ENCODE measurements at regions not wholly inside any gene's neighbourhood (a gene's known extent, or its start where the extent isn't known, plus 50 kb on each side); places are given as distances from the start of the nearest gene placed in this dataset.
"Not testable (repeated sequence)": the region's sequence is repeated elsewhere in the genome, so short reads cannot be mapped to it uniquely, and the experiment has no call there.

DNA sequence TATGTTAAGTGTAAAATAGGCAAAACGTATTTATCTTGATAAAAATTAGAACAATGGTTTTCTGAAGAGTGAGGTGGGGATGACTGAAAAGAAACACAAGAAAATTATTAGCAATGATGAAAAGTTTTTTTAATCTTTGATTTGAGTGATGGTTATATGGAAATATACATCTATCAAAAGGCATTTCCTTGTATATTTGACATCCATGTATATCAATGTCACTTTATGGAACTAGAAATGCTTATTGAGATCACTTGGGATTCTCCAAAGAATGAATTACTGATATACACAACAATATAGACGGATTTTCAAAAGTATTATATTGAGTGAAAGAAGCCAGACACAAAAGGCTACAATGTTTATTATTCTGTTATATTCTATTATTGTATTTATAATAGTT is 1042.0 kb upstream of the POT1 start:
- DNase-seq: no peak

DNA sequence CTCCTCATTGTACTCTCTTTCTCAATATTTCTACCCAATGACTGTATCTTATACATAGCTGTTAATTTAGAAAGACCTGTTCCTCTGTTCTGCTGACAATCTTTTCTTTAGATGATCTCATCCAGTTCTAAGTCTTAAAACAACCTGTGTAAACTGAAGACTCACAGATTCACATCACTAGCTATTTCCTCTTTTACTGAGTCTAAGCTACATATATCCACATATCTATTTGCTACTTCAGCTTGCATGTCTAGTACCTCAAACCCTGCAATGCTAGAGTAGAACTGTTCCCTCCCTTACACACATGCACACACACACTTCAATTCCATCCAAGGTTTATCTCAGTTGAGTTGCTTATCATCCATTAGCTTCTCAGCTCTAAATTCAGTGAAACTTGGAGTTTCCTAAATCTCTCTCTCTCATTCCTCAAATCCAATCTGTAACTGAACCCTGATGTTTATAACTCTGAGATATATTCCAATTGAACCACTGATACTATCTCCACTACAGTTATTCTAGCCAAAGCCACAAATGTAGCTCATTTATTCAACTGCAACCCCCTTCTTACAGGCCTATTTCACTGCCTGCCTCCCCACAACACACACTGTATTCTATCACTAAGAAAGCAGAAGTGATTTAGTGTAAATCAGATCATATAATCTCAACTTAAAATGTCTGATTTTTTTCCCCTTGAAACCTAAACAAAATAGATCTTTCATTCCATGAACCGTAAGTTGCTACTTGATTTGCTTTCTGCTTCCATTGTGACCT is 1036.8 kb upstream of the POT1 start:
- no peak for DNase-seq

DNA sequence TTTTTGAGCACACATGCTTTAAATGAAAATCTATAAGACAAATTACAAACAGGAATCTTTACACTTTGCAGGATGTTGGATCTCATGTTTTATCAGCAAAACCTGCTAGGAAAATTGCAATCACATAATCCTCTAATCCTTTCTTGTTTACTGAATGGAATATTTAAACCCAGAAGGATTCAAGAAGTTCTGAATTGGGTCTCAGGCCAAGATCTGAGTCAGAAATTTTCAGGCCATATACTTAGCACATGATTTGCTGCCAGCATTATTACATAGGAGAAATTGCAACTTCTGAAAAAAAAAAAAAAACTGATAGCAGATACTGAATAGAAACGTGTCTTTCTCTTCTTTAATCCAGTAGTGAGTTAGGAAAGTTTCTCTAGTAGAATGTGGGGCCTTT is 1005.3 kb upstream of the POT1 start:
- no peak for DNase-seq

DNA sequence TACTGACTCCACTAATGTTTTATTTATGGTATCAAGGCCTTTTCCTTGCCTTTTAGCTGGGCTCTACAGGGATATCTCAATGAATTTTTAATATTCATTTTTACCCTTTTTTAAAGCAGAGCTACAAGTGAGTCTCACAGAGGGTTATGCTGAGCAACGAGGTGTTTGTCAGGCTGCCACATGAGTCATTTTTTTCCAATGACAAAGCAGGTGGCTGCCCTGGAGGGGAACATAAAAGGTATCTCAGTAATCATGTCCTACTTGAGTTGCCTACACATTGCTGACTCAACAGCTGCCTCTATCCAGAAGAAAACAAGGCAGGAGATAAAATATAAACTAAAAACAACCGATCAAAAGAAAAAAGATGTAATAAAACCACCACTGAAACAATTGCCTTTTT is 1004.9 kb upstream of the POT1 start:
- no peak for DNase-seq

DNA sequence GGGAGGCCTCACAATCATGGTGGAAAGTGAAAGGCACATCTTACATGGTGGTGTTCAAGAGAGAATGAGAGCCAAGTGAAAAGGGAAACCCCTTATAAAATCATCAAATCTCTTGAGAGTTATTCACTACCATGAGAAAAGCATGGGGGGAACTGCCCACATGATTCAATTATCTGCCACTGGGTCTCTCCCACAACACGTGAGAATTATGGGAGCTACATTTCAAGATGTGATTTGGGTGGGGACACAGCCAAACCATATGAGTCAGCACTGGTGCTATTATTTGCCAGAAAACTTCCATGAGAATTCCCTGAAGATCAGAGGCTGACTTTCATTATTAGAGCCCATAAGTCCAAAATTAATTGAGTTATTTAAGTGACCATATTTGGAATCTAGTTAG is 1001.2 kb upstream of the POT1 start:
- no peak for DNase-seq

DNA sequence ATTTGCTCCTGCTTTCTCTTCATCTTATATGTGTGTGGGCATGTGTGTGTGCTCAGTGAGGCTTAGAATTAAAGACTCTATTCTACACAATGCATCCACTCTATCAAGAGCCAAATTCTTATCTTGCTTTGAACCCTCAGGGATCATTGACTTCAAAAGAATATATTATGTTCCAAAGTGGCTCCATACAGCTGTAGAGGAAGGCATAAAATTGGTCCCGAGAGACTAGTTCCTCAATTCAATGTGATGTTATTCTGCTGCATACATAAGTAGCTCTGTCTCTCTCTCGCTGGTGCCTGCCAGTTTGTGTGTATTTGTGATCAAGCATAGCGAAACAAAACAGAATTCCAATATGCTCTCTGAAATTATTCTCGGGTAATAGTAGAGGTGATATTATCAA is 997.9 kb upstream of the POT1 start:
- no peak for DNase-seq

DNA sequence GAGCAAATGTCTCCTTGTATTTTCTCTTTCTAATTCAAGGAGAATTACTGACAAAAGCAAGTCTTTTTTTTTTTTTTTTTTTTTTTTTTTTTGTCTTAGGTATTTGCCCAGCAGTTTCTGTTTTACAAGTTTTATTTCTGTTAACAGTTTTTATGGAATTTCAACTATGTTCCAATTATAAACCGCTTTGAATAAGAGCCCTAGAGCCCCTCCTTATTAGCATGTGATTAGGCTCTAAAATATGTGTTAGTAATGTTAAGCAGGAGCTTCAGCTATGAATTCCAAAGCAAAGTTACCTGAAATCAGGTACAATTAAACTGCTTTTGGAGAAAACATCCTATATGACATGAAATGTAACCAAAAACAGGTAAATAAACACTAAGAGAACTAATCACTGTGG is 997.0 kb upstream of the POT1 start:
- DNase-seq: no peak

DNA sequence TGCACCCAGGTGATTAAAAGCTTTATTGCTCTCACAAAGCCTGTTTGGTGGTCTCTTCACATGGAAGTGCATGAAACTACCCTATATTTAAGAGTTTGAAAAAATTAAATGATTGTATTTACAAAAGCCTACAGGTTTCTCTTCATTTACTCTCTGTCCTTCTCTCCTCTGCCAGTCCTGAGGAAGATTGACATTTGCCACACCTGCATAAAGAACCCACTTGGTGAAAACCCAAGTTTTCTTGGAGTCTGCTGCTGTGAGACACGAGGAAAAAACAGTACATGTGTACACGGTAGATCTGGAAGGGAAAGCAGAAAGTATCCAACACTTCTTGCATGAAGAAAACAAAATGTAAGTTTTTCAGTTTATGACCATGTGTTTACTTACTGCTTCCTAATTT is 994.4 kb upstream of the POT1 start:
- DNase-seq: no peak

DNA sequence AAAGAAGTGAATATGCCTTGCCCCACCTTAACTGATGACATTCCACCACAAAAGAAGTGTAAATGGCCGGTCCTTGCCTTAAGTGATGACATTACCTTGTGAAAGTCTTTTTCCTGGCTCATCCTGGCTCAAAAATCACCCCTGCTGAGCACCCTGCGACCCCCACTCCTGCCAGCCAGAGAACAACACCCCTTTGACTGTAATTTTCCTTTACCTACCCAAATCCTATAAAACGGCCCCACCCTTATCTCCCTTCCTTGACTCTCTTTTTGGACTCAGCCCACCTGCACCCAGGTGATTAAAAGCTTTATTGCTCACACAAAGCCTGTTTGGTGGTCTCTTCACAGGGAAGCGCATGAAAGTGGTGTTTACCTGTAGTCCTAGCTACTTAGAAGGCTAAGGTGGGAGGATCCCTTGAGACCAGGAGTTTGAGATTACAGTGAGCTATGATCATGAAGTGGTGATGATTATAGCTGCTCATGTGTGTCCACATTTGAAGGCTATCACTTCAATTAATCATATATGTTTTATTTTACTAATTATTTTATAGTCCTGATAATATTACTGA is 985.8 kb upstream of the POT1 start:
- DNase-seq: not testable (repeated sequence)

DNA sequence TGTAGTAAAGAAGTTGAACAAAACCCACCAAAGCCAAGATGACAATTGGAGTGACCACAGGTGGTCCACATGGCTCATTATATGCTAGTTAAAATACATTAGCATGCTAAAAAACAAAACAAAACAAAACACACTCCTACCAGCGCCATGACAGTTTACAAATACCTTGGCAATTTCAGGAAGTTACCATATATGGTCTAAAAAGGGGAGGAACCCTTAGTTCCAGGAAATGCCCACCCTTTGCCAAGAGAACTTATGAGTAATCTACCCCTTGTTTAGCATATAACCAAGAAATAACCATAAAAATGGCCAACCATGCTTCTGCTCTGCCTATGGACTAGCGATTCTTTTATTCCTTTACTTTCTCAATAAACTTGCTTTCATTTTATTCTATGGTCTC is 979.1 kb upstream of the POT1 start:
- no peak for DNase-seq

DNA sequence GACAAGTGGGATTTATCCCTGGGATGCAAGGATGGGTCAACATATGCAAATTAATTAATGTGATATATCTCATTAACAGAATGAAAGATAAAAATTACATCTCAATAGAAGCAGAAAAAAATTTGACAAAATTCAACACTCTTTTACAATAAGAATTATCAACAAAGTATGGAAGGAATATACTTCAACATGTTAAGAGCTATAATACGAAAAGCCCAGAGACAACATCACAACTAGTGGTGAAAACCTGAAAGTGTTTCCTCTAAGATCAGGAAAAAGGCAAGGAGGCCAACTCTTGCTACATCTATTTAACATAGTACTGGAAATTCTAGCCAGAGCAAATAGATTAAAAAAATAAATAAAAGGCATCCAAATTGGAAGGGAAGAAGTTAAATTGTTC is 970.0 kb upstream of the POT1 start:
- no peak for DNase-seq

DNA sequence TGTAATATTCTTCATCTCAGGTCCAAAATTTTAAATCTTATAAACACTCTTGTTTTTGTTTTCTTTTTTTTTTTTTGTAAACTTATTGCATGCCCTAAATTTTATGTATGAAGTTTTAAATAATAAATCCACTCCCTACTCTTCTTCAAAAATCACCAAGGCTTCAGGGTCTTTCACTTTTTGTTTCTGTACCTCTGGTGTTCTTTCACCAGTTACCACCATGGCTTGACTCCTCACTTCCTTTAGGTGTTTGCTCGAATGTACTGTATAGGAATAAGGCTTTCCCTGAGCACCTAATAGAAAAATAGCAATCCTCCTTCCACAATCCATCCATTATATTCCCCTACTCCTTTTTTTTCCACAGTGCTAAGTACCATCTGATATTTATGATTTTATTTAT is 962.8 kb upstream of the POT1 start:
- no peak for DNase-seq

DNA sequence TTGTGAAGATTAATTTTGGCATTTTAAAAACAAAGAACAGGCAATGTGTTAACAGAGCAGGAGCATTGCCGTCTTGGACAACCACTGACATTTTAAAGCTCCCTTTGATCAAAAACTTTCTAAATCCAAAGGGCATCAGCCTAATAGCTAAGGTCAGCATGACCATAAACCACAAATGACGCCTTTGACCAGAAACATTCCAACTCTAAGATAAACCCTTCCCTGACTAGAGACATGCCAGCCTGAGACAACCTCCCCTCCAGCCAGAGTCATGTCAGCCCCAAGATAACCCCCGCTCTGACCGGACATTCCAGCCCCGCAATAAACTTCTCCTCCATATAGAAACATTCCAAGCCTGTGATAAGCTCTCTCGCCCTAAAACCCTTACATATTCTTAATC is 949.4 kb upstream of the POT1 start:
- DNase-seq: no peak

DNA sequence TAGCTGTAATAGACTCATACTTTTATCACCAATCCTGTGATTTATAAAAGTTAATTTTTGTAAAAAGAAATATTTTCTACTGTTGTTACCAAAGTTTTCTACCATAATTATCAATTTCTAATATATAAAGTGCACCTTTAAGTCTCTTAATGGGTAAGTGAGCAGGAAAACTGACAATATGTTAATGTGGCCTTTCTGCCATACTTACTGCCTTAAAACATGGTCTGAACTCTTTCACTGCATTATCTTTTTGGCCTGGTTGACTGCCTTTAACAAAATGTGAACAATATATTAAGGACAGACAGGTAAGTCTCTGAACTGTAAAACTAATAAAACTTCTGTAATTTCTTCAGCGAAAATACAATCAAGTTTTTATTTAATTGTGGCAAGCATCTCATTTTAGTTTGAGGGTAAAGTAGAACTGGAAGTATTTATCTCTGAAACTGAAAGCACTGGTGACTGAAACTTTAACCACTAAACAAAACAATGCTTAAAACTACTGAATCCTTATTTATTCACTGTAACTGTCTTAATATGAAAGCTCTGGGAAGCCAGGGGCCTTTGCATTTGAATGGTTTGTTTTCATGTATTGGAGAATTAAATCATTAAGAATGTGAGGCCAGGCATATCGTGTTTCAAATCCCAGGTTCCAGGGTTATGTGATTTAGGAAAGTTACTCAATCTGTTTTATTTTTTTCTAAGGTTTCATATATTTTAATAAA is 948.8 kb upstream of the POT1 start:
- no peak for DNase-seq

DNA sequence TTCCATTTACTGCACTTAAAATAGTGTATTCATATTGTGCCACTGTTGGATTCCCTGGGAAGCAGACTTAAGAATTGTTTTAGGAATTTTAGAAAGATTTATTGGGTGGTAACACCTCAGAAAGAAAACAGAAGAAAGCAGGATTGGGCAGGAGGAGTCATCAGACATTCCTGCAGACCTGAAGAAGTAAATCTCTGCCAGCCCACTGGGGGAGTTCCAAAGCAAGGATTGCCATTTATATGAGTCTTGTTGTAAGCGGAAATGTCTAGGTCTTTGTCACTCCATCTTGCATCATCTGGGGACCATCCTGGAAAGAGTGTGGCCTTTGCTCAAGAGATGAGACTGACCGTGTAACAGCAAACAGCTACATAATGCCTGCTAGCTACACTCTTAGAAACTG is 947.6 kb upstream of the POT1 start:
- no peak for DNase-seq

DNA sequence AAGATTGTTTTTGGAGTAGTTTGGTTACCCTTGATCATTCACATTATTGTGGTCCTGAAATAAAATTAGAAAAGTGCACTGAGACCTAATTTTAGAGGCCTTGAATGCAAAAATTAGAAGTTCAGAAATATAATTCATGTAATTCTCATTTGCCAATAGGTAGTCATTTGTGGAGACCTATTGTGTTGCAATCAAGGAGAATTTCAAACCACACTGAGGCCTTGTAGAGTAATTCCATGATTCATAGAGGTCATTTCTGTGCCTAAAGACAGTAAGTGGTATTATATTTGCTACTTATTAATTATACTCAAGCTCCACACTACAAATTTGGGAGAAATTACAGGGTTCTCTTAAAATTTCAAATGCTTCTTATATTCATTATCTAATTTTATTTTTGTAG is 946.8 kb upstream of the POT1 start:
- DNase-seq: no peak

DNA sequence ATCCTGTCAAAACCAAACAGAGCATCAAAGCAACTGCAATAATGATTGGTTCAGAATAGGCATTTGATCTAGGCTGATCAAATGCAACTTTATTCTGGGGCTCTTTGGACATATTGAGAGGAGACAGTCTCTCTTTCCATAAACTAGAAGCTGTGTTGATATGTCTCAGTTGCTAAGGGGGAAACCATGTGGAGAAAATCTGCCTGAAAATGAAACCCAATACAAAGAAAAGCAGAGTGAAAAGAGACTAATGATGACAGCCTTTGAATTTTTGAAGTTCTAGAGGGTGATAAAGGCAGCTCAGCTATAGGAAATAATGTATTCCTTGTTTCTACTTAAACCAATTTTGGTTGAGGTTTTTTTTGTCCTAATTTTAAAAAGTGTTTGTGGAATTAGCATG is 941.8 kb upstream of the POT1 start:
- DNase-seq: no peak

DNA sequence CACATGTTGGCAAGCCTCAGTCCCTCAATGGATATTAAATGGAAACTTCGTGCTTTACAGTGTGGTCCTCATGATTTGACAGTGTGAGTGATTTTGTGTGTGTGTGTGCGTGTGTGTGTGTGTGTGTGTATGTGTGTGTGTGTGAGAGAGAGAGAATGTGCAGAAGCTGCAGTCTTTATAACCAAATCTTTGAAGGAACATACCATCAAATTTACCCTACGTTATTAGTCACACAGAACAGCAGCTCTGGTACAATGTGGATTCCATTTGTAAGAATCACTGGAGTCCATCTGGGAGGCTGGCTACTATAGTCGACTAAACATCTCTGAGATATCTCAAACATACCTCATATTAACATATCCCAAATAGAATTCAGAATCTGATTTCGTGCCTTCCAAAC is 928.0 kb upstream of the POT1 start:
- DNase-seq: no peak

DNA sequence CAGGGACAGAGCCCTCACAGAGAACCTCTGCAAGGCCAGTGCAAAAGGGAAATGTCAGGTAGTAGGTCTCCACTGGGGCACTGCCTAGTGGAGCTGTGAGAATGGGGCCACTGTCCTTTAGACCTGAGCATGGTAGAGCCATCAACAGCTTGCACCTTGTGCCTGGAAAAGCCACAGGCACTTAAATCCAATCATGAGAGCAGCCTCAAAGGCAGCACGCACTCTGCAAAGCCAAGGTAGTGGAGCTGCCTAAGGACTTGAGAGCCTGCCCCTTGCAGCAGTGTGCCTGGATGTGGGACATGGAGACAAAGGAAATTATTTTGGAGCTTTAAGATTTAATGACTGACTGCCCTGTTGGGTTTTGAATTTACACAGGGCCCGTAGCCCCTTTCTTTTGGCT is 918.5 kb upstream of the POT1 start:
- no peak for DNase-seq

DNA sequence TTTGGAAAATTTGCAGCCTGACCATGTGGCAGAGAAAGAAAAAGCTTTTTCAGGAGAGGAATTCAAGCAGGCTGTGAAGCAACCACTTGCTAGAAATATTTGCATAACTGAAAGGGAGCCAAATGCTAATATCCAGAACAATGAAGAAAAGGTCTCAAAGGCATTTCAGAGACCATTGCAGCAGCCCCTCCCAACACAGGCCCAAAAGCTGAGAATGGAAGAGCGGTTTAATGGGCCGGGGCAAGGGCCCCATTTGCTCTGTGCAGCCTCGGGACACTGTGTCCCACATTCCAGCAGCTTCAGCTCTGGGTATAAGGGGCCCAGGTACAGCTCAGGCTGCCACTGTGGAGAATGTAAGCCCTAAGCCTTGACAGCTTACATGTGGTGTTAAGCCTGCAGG is 918.1 kb upstream of the POT1 start:
- DNase-seq: no peak

DNA sequence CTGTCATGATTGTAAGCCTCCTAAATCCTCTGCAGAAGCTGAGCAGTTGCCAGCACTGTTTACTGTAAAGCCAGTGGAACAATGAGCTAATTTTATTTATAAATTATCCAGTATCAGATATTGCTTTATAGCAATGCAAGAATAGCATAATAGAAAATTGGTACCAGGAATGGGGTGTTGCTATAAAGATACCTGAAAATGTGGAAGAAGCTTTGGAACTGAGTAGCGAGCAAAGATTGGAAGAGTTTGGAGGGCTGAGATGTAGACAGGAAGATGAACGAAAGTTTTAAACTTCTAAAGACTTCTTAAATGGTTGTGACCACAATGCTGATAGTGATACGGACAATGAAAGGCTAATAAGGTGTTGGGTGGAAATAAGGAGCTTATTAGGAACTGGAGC is 917.4 kb upstream of the POT1 start:
- DNase-seq: no peak

DNA sequence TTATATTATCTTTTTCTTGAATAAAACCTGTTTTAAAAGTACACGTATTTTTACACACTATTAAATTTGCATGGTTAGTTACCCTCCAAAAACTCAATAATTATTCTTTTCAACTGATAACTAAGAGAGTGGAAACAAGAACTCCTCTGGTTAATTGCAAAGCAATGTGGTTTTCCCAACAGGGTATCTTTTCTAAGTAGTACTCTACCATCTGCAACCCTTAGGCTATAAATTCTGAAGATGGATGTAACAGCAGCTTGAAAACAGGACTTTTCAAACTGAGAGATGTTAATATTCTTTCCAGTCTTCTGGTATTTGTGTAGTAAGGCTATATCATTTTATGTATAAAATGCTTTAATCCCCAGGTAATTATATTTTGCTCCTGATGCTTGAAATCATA is 916.1 kb upstream of the POT1 start:
- no peak for DNase-seq

DNA sequence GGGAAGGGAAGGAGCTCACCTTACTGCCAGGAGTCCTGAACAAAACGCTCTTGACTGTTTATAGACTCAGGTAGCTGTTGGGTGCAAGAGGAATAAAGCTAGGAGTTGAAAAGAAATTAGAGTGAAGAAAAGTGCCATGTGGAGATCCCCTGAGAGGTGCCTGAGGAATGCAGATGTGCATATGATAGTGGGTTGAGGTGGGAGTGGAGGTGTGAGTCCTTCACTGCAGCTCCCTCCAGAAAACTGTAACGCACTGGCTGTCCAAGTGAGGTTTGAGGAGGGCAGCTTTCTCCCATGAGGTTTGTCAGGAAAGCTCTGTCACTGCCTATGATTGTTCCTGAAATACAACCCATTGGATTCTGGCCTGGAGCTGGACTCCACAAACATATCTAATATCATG is 904.8 kb upstream of the POT1 start:
- DNase-seq: no peak

DNA sequence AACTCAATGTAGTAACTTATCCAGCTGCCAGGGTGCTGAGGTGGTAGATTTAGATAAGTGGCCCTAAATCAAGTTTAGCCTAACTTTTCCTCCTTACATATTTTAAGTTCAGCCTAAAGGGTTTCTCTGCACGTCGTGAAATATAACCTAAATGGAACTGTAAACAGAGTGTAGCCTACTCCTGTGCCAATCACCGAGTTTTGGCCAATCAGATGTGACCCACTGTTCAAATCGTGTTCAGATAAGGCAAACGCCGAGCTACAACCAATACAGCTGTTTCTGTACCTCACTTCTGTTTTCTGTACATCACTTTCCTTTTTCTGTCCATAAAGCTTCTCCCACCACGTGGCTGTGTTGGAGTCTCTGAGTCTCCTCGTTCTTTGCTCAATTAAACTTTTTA is 904.2 kb upstream of the POT1 start:
- DNase-seq: no peak

DNA sequence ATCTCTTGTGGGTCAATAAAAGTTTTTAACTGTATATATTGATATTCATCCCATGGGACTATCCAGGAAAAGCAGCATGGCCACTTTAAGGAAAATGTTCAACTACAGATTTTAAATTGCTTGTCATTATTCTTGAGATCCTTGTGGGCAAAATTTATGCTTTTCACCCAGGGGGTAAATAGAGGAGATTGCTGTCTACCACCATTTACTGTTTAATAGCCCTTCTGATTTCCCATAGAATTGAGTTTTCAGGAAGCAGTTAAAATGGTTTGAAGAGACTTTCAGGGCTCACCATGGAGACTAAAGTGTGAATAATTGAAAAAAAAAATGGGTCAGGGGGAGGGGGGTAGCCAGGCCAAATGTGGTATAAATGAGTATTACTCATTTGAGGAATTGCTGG is 901.1 kb upstream of the POT1 start:
- DNase-seq: no peak
